Mucosa of descending colon (tissue), 3 donors: ENCODE measurements at regions not wholly inside any gene's neighbourhood (a gene's known extent, or its start where the extent isn't known, plus 50 kb on each side); places are given as distances from the start of the nearest gene placed in this dataset.

Experiments
- ATAC-seq: fragments of 200-7000 bp; cut with Tn5 transposase; one replicate; pipeline ENCODE4 v1.9.1; 2020; ENCODE audit warnings: mild to moderate bottlenecking, moderate library complexity
- DNase-seq, 3 donors: peaks; one replicate each; pipeline ENCODE4 v3.0.0-alpha.2; 2020
- H3K36me3 ChIP-seq: fragments of 200-600 bp; one replicate; pipeline ENCODE4 v1.8.0; 2021; ENCODE audit warnings: low read depth, mild to moderate bottlenecking
- H3K4me1 ChIP-seq: fragments of 200-600 bp; one replicate; pipeline ENCODE4 v1.8.0; 2021; ENCODE audit warnings: low read depth, mild to moderate bottlenecking
- H3K4me3 ChIP-seq: fragments of 200-600 bp; one replicate; pipeline ENCODE4 v1.8.0; 2021; ENCODE audit warnings: mild to moderate bottlenecking
- H3K9me3 ChIP-seq: fragments of 200-600 bp; one replicate; pipeline ENCODE4 v1.8.0; 2021; ENCODE audit warnings: mild to moderate bottlenecking
- intact Hi-C, 2 donors: fragments of 100-400 bp; cut with DNase I in 1 of 2; cut with micrococcal nuclease in 1 of 2; formaldehyde crosslinking; loops; one replicate each; pipeline versions ENCODE4 v1.11.0 to v1.11.1; 2022; cut with DNase I, micrococcal nuclease
- TF ChIP-seq, protein P1 (sequence below): fragments of 200-600 bp; IDR thresholded peaks from one replicate; pipeline ENCODE4 v1.8.0; 2022; ENCODE audit warnings: antibody characterized with exemption, mild to moderate bottlenecking
- donor health status: DM: no; HTN: no; CAD: no; lungs with moderate emphysema.
- donor health status: DM: no; HTN: no; CAD: no.
- donor health status: DM: no; HTN: yes; CAD: no.

DNA sequence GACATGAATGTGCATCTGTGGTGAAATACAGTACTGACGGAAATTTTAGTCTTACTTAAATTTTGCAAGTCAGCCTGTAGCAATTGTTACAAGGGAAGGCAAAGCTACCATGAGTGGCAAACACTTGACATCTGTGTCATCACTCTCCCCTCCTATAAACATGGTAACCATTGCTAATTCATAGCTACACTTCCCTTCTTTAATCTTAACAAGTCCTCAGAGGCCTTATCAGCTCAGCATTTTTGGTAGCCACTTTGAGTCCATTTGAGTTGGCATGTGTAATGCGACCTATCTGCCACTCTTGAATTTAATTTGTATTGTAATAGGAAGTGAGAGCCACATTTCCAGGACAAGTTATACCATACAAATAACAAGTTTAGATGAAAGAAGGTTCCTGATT, 218.1 kb downstream of the RMST start:
- Histone ChIP-seq H3K36me3 (no peaks in the 10 kb centered on the region), H3K4me3 (no peak overlapping the region), H3K4me1 (no peaks in the 10 kb centered on the region), H3K9me3 (no peaks in the 10 kb centered on the region)
- intact Hi-C loops, result no loop called here
- no peak for DNase-seq
- TF ChIP-seq, protein P1, sequence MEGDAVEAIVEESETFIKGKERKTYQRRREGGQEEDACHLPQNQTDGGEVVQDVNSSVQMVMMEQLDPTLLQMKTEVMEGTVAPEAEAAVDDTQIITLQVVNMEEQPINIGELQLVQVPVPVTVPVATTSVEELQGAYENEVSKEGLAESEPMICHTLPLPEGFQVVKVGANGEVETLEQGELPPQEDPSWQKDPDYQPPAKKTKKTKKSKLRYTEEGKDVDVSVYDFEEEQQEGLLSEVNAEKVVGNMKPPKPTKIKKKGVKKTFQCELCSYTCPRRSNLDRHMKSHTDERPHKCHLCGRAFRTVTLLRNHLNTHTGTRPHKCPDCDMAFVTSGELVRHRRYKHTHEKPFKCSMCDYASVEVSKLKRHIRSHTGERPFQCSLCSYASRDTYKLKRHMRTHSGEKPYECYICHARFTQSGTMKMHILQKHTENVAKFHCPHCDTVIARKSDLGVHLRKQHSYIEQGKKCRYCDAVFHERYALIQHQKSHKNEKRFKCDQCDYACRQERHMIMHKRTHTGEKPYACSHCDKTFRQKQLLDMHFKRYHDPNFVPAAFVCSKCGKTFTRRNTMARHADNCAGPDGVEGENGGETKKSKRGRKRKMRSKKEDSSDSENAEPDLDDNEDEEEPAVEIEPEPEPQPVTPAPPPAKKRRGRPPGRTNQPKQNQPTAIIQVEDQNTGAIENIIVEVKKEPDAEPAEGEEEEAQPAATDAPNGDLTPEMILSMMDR, result no peak
- ATAC-seq, result no peak

DNA sequence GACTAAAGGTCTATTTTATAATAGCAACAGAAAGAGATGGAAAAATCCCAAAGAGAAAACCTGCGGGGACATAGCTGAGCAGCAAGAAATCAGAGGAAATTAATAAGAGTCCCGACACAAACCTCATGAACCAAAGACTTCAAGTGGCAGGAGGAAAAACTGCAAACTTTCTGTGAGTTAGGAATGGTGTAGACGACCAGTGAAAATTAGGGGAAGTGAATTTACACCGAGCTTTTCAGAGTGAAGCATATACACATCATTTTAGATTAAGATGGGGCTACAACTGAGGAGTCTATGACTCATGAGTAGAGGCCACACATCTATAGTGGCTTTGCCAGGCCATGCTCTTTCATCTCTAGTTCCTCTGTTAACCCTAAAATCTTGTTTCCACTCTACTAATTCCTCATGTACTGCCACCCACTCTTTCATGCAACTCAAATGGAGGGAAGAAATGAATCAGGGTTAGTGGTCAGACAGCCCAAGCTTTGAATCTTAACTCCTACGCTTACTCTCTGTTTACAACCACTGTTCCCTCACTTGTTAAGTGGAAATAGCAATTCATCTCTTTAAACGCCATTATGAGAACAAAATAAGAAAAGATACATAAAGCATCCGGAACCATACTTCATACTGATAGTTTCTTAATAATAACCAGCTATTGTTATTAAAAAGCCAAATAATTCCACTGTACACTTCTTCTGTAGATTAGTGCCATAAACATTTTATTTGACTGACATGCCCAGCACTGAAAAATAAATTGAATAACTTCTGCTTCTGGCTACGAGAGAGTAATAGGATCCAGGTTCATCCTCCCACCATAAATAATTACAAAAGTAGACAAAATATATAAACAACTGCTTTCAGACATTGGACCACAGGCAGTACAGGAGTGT, 219.3 kb downstream of the RMST start:
- TF ChIP-seq, protein P1, result no peak
- Histone ChIP-seq H3K9me3 (no peaks in the 10 kb centered on the region), H3K4me1 (no peaks in the 10 kb centered on the region), H3K36me3 (no peaks in the 10 kb centered on the region), H3K4me3 (no peak overlapping the region)
- intact Hi-C loops, result no loop called here
- no peak for ATAC-seq
- no peak for DNase-seq

DNA sequence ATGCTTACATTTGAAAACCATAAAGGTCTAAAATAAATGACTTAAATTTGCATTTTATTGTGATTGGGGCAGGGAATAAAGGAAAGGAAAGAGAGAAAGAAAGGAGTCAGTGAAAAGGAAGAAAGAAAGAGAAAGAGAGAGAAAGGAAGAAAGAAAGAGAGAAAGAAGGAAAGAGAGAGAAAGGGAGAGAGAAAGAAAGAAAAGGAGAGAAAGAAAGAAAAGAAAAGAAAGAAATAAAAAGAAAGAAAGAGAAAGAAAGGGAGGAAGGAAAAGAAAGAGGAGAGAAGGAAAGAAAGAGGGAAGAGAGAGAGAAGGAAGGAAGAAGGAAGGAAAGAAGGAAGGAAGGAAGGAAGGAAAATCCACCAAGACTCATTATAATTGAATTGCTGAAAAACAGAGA, 222.8 kb downstream of the RMST start:
- no peak overlapping the region for H3K4me3 ChIP-seq
- DNase-seq, result no peak
- H3K36me3 ChIP-seq, result no peaks in the 10 kb centered on the region
- TF ChIP-seq, protein P1, result no peak
- H3K4me1 ChIP-seq, result no peaks in the 10 kb centered on the region
- intact Hi-C loops, result no loop called here
- no peak for ATAC-seq
- H3K9me3 ChIP-seq, result peaks cover 17% of the 10 kb centered on the region

DNA sequence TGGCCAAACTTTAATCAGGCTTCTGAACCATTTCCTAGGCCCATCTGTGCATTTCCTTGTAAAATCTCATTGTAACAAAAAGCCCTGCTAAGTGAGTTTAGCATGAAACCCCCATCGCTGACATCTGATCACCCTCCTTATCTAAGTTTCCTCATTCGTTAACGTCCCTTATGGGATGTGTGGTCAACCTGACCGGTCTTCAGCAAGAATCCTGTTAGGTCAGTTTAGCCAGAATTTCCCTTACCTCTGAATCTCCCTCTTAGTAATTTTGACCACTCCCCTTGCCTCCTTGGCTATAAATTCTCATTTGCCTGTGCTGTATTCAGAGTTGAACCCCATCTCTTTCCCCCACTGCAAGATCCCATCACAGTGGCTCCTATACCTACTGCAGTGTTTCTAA, 239.3 kb downstream of the RMST start:
- intact Hi-C loops, result no loop called here

DNA sequence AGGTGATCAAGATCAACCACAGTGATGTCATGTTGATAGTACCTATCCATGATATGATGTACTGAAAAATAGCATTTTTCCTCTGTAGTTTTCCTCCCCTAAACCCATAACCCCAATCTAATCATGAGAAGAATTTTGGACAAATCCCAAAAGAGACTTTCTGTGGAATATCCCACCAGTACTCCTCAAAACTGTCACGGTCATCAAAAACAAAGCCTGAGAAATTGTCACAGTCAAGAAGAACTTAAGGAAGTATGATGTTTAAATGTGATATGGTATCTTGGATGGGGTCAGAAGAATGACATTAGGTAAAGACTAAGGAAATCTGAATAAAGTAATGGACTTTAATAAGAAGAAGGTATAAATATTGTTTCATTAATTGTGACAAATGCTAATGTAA, 248.8 kb downstream of the RMST start:
- Histone ChIP-seq H3K4me3 (no peak overlapping the region), H3K9me3 (peaks cover 12% of the 10 kb centered on the region), H3K36me3 (no peaks in the 10 kb centered on the region), H3K4me1 (no peaks in the 10 kb centered on the region)
- ATAC-seq (no peak), DNase-seq (no peak)
- intact Hi-C loops, result no loop called here
- TF ChIP-seq, protein P1, result no peak

More for the DNA sequence above, 239.3 kb downstream of the RMST start:
- Histone ChIP-seq H3K36me3 (no peaks in the 10 kb centered on the region), H3K4me1 (no peaks in the 10 kb centered on the region), H3K9me3 (peaks cover 18% of the 10 kb centered on the region), H3K4me3 (no peak overlapping the region)
- TF ChIP-seq, protein P1, result no peak
- no peak for DNase-seq
- ATAC-seq, result no peak
